Activated CD4-positive, alpha-beta T cell treated with anti-CD3 and anti-CD28 coated beads for 4 hours (primary cell): ENCODE measurements at regions not wholly inside any gene's neighbourhood (a gene's known extent, or its start where the extent isn't known, plus 50 kb on each side); places are given as distances from the start of the nearest gene placed in this dataset.

ENCODE experiments used
- DNase-seq, 2 donors: peaks; one replicate each; pipeline ENCODE4 v3.0.0-alpha.2; 2020

DNA sequence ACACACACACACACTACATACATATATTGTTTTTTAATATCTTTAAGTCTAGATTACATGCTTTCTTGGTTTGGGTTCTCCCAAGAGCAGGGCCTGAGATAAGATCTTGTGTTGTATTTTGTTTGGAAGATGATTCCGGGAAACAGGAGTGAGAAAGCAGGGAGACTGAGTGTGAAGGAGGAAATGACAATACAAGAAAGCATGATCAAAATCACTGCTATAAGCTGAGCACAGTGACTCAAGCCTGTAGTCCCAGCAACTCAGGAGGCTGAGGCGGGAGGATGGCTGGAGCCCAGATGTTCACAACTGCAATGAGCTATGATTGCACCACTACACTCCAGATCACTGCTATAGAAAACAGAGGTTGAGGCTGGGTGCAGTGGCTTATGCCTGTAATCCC lies 267.6 kb downstream of the SKIDA1 start:
- DNase-seq = no peak

DNA sequence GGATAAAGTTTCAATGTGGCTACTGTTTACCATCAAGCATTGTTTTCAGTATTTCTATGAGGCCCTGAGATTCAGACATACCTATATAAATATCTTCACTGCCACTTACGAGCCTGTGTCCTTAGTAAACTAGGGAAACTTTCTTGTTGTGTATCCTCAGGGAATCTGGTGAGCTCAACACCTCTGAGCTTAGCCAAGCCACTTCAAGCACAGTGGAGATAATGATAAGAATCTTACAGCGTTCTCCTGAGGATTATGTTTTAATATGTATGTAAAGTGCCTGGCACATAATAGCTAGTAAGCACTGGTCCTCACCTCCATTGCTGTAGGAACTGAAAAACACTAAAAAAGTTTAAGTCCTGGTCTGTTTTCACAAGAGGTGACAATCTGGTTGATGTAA lies 268.3 kb downstream of the SKIDA1 start:
- no peak for DNase-seq

GRCh38 chr10:21249435-21249834 lies 276.0 kb downstream of the SKIDA1 start:
- DNase-seq = no peak

DNA sequence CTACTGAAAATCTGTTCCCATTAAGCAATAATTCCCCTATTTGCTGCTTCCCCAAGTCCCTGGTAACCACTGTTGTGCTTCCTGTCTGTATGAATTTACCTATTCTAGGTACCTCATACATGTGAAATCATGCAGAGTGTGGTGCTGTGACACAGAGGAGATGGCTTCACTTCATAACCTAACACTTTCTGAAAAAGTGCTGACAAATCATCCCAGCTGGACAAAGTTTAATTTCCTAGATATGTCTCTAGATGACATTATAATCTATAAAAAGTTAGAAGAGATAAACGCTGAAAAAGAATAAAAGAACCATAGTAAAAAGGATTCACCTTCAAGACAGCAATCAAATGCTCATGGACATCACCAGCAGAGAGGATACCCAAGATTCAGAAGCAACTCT lies 277.9 kb downstream of the SKIDA1 start:
- DNase-seq = no peak

- no peak for DNase-seq
Observed at GRCh38 chr10:21246178-21246577, 279.3 kb downstream of the SKIDA1 start.

GRCh38 chr10:21243748-21244257 lies 281.7 kb downstream of the SKIDA1 start:
- DNase-seq = no peak

DNA sequence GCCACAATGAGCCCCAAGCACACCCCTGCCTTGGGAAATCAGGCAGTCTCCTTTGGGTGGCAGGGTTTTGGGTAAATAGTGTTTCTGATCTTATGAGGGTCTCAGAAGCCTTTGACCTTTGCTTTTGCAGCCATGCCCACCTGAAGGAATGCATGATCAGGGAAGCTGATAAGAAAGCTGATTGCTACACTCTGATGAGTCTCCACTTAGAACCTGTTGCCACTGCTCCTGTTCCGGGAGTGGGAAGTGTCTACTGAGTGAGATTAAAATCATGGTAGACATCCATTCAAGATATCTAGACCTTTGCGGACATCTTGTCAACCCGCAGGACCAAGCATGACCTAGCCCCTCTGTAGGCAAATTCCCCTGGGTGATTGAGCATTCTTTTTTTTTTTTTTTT lies 282.6 kb downstream of the SKIDA1 start:
- DNase-seq = no peak

DNA sequence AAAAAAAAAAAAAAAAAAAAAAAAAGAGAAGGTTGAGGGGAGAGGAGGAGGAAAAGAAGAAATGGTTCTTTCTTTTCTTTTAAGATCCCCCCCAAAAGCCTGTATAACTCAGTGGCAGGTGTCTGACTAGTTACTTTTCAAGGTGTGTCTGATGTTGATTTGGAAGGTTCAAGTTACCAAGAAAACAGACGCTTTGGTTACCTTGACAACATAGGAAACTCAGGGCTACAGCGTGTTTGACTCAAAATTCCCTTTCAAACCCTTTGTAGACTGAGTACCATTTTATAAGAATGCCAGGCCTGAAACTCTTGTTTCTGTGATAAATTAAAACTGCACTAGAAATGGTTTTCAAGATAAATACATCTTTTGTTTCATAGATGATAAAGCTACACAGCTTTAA lies 286.8 kb downstream of the SKIDA1 start:
- no peak for DNase-seq

DNA sequence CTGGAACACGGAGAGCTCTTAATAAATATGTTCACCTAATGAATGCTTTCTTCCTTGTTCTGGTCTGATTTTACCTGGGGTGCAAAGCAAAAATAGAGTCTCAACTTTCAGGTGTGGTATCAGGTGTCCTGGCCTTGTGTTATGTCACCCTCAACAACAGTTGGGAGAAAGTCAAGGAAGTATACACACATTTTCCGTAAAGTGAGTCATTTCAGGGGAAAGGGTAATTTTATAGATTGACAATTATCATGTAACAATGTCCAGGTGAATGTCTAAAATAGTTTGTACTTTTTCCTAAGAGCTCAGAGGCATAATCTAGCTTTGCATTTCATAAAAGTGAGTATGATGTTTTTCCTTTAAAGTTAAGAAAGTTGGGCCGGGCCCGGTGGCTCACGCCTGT lies 287.4 kb downstream of the SKIDA1 start:
- no peak for DNase-seq

DNA sequence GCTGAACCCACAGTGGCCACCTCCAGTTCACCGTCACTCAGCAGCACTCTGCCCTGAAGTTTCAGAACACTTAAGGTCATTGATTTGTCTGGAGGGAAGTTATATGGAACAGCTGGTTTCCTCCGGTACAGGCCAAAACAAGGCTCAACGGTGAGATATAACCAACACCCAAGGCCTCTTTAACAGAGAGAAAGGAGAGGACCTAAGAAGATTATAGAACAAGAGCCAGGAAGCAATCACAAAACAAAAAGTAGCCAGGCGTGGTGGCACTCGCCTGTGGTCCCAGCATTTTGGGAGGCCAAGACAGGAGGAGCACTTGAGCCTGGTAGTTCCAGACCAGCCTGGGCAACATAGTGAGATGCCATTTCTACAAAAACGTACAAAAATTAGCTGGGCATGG lies 290.7 kb downstream of the SKIDA1 start:
- no peak for DNase-seq

DNA sequence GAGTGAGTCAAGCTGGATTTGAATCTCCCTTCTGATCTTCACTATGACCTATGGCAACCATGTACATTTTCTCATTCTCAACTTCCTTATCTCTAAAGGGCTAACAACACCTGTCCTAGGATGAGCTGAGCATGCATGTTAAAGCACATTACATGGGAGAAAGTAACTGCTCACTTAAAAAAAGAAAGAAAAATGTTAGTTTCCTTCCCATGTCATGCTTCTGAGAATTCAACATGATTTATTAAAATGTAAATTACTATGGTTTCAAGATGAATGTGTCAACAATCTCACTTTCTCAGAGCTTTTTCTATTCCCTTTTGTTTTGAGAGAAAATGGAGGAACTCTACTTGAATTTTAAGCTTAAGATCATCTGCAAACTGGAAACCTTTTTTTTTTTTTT lies 295.3 kb downstream of the SKIDA1 start:
- DNase-seq = no peak

DNA sequence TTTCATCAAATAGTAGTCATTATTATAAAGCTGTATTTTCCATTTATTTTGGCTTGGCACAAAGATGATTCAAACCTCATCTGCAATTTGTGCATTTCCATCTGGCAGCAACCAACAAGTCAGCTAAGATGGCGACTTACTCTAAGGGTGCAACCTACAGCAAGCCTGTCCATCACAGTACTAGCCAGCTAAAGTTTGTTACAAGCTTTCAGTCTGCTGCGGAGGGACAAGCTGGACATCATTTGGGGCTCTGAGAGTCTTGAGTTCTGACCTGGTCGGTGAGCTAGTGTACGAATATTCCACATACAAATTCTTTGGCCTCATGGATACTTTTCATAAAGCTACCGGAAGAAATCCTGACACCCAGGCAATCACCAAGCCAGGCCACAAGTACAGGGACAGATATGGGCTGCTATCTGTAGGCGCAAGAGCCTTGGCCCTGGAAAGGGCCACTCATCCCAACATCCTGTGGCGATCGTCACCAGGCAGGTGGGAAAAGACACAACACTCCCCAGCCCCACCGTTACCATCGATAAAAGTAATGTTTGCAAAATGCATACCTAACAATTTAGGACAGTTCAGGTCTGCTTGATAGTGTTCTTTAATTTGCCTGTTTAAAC lies 307.6 kb downstream of the SKIDA1 start:
- no peak for DNase-seq

DNA sequence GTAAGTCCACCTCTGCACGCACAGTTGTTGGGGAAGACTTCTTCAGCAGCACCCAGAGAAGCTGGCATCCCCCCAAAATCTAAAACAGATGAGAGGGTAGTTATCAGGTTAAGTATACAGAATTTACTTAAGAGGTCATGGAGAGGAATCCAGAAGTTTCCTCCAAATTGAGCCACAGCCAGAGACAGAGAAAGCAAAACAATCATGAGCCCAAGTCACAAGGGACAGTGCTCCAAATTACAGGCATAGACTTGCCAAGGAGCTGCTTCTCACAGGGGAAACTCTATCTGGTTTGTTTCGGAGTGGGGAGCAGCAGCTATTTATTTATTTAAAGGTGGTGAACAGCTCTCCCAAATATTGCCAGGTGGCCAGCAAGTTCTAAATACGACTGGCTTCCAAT lies 308.4 kb downstream of the SKIDA1 start:
- no peak for DNase-seq

DNA sequence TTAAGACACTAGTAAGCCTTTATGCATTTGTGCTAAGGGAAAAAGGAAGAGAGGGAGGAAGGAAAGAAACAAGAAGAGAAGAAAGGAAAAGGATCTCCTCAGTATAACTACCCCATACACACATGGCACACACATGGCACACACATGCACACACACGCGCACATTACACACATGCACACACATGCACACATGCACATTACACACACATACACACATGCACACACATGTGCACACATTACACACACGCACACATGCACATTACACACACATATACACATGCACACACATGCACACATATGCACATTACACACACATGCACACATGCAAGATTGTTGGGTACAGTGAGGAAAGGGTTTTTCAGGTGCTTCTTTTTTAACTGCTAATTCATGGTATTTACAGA lies 311.2 kb downstream of the SKIDA1 start:
- DNase-seq = no peak

- DNase-seq = no peak
Observed at GRCh38 chr10:21213381-21213780, 312.1 kb downstream of the SKIDA1 start.

DNA sequence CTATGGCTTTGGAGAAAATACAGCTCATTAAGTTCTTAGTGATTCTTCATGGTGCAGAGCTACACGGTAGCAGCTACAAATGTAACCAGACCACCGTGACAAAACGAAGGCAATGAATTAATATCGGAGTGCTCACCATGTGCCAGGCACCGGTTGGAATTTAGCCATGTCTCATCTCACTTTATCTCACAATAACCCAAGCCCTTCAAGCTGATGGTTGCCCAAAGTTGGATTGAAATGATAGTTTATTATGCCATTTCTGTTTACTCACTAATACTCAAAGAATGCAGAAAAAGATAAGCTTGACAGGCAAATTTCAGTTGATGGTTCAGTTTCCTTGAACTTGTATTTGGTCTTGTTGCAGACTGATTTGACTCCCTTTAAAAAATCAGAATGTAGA lies 312.6 kb downstream of the SKIDA1 start:
- DNase-seq = no peak

DNA sequence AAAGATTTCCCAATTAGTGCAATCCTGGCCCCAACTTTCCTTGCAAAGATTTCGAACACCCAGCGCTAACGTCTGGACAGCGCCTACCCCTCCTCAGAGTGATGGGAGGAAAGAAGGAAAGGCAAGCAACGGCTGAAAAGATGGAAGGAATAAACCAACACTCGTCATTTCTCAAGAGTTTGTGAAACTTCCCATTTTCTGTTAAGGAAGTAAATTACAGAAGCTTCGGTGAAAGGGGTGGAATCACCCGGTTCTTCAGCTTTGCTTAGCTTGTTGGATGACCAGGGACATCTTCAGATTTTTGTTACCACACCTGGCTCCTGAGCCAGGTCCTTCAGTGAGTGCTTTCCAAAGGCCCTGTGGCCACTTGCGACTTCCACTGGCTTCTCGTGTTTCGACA lies 313.1 kb downstream of the SKIDA1 start:
- no peak for DNase-seq

DNA sequence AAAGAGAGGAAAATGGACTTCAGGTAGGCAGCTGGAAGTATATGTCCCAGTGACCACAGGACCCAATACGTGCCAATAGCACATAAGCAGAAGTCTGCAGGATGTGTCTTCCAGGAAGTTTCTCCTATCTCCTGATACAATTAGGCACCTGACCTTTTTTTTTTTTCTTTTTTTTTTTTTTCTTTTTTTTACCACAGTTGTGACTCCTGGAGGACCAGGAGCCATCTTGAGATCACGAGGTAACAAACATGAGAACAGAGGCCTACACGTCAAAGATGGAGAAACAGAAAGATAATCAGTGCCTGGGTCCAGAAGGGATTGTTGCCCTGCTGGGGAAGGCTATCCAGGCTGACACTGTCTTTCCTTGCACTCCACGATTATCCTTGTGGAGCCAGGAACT lies 312.4 kb upstream of the NEBL start:
- no peak for DNase-seq

- DNase-seq = no peak
Observed at GRCh38 chr10:21208666-21209316, 311.7 kb upstream of the NEBL start.

- DNase-seq = no peak
Observed at GRCh38 chr10:21207852-21208646, 310.9 kb upstream of the NEBL start.

DNA sequence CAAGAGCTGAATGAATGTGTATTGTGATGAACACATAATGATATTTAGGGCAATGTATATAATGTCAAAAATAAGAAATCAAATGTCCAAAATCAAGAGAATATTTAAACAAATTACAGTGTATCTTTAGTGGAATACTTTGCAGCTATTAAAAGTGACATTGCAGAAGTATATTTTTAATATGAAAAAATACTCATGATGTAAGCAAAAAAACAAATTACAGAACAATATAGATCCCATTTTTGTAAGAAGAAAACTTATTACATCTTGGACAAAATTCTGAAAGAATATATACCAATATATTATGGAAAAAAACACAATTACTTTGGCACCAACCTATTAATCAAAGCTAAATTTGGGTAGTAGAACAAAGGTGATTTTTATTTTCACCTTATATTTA lies 308.2 kb upstream of the NEBL start:
- no peak for DNase-seq

DNA sequence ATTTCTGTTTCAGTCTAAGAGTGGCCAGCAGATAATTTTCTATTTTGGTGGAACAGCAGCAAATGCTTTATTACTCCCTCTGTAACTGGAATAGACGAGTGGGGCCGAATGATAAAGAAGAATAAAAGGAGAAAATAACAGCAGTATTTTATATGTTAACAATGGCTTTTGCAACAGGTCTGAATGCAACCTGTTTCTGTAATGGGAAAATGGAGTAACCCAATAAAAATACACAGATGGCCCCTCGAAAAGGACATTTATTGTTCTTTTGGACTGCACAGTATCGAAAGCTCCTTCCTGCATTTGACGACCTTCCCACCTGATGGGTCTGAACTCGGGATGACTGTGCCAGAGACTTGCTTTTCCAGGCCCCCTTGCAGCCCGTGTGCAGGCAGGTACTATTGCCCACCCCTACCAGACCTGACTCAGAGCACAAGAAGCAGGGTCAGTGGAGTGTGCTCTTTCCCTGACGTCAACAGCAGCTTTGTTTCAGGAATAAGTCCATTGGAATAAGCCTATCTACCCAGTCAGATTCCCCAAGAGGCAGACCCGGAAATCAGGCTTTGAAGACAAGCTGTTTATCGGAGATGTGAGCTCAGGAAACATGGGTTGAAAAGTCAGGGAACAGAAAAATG lies 306.5 kb upstream of the NEBL start:
- DNase-seq = no peak

DNA sequence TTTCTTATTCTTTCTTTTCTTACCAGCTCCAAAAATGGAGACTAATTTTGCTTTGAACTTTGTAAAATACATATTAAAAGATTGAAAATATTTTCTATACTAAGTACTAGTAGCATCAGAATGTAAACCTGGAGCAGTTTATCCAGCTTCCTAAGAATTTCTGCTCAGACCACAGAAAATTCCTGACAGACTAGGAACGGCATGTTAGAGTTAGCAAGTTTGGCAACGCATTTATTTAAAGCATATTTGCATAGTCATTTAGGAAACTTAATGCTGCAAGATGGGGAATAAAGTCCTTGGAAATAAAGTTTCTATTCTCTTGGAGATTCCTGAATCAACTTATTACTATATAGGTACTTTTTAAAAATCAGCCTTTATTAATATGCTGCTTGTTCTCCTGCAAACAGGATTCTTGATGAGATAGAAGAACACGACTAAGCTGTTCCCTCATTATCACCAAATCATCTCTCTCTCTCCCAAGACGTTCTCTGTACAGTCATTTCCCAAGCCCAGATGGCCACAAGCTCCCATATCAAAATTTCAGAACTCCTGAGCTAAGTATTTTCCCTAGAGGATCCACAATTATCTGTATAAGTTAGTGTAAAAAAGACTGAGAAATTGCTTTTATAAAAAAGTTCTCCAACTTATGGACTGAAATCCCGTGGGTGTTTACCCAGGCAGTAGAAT lies 305.8 kb upstream of the NEBL start:
- DNase-seq = no peak
